Adrenal gland (tissue), 5 donors: ENCODE measurements at regions not wholly inside any gene's neighbourhood (a gene's known extent, or its start where the extent isn't known, plus 50 kb on each side); places are given as distances from the start of the nearest gene placed in this dataset.

Experiments used
- POLR2A ChIP-seq, 2 donors: fragments of 450-650 bp; IDR thresholded peaks; one replicate each; pipeline ENCODE4 v1.6.1; 2017; ENCODE audit warnings: antibody characterized with exemption in 2 of 2, mild to moderate bottlenecking in 2 of 2, moderate library complexity in 1 of 2
- TF ChIP-seq, protein P1 (sequence below), 6 experiments: fragments of 450-650 bp in 4 of 6; fragments of 200-600 bp in 2 of 6; sonication (generic) in 1 of 6; IDR thresholded peaks; 1 replicate in 5 of 6; 2 replicates in 1 of 6; pipeline versions ENCODE4 v1.5.1 to v1.8.0; 2016 to 2021; ENCODE audit warnings: antibody characterized with exemption in 6 of 6, mild to moderate bottlenecking in 2 of 6, moderate library complexity in 1 of 6
- donor health status: DM: no; HTN: no; CAD: no.

DNA sequence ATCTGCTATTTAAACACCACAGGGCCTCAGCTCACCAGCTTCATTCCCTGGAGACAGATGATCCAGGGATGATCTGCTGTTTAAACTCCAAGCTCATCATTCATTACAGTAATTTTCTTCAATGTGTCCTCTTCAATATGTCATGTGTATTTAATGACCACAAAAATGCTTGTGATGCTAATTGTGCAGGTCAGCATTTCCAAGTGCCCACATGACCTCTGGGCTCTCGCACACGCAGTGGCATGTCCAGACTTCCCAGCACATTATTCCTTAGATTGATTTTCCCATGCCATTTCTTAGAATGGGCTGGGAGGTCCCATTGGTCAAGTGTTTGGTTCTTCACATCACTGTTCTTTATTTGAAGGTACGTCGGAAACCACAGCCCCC lies 434.4 kb downstream of the HAO1 start:
- TF ChIP-seq, protein P1, sequence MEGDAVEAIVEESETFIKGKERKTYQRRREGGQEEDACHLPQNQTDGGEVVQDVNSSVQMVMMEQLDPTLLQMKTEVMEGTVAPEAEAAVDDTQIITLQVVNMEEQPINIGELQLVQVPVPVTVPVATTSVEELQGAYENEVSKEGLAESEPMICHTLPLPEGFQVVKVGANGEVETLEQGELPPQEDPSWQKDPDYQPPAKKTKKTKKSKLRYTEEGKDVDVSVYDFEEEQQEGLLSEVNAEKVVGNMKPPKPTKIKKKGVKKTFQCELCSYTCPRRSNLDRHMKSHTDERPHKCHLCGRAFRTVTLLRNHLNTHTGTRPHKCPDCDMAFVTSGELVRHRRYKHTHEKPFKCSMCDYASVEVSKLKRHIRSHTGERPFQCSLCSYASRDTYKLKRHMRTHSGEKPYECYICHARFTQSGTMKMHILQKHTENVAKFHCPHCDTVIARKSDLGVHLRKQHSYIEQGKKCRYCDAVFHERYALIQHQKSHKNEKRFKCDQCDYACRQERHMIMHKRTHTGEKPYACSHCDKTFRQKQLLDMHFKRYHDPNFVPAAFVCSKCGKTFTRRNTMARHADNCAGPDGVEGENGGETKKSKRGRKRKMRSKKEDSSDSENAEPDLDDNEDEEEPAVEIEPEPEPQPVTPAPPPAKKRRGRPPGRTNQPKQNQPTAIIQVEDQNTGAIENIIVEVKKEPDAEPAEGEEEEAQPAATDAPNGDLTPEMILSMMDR (IDR thresholded peaks at IDR 0.05): no peak
- no peak for TF ChIP-seq POLR2A (IDR thresholded peaks at IDR 0.05)
